ENCODE measurements at regions not wholly inside any gene's neighbourhood (a gene's known extent, or its start where the extent isn't known, plus 50 kb on each side); places are given as distances from the start of the nearest gene placed in this dataset.

DNA sequence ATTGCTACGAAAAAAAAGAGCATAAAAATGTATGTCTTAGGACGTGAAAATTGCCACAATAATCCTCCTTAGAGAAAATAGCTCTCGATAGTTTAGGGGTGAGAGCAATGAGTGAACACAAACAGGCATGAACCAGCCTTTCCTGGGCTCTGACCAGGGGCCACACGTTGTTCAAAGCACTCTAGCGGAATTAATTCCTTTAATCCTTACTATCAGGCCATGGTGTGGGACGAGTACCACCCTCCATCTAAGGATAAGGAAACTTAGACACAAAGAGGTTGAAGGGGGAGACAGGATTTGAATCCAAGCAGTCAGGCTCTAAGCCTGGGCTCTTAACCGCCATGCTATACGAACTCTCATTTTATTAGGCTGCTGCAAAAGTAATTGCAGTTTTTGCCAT lies 81.9 kb upstream of the CACNA2D3 start:
- intact Hi-C loops (cut with micrococcal nuclease), result no loop called here
- Mint-ChIP-seq H3K27ac (no peak overlapping the region), H3K4me3 (no peak overlapping the region), H3K9me3 (no peaks in the 10 kb centered on the region), H3K27me3 (ENCODE audit: low read depth in 2 of 2) (peaks cover 0 to 1% of the 10 kb centered on the region in 2 donors), H3K4me1 (no peaks in the 10 kb centered on the region), H3K36me3 (no peaks in the 10 kb centered on the region)
- Histone ChIP-seq H3K4me3 (ENCODE audit: low read length) (no peak overlapping the region), H3K36me3 (ENCODE audit: control insufficient read depth, insufficient read depth, low read length) (no peaks in the 10 kb centered on the region), H3K27ac (ENCODE audit: low read length) (no peak overlapping the region), H3K27me3 (ENCODE audit: control insufficient read depth, insufficient read depth, low read length) (no peaks in the 10 kb centered on the region), H3K9me3 (ENCODE audit: control insufficient read depth, insufficient read depth, low read length) (no peaks in the 10 kb centered on the region), H3K4me1 (ENCODE audit: control insufficient read depth, insufficient read depth, low read length) (no peaks in the 10 kb centered on the region)
- ATAC-seq (no peak), DNase-seq (no peak)
- no peak for TF ChIP-seq CTCF (IDR thresholded peaks at IDR 0.05)
- 85% methylated on average over 7 of the region's 8 CpGs for WGBS (ENCODE audit: insufficient coverage)

- Histone ChIP-seq H3K27ac (ENCODE audit: low read length) (no peak overlapping the region), H3K4me3 (ENCODE audit: low read length) (no peak overlapping the region), H3K4me1 (ENCODE audit: control insufficient read depth, insufficient read depth, low read length) (no peaks in the 10 kb centered on the region), H3K27me3 (ENCODE audit: control insufficient read depth, insufficient read depth, low read length) (no peaks in the 10 kb centered on the region), H3K36me3 (ENCODE audit: control insufficient read depth, insufficient read depth, low read length) (no peaks in the 10 kb centered on the region), H3K9me3 (ENCODE audit: control insufficient read depth, insufficient read depth, low read length) (no peaks in the 10 kb centered on the region)
- peaks cover 0 to 9% of the 10 kb centered on the region in 2 donors for H3K27me3 Mint-ChIP-seq (ENCODE audit: low read depth in 2 of 2)
- H3K27ac Mint-ChIP-seq, result no peak overlapping the region
- H3K9me3 Mint-ChIP-seq, result no peaks in the 10 kb centered on the region
- intact Hi-C loops (cut with micrococcal nuclease), result no loop called here
- DNase-seq (no peak), ATAC-seq (no peak)
- H3K4me3 Mint-ChIP-seq, result no peak overlapping the region
- no peaks in the 10 kb centered on the region for H3K36me3 Mint-ChIP-seq
- 83% methylated on average over 4 of the region's 4 CpGs for WGBS (ENCODE audit: insufficient coverage)
- no peaks in the 10 kb centered on the region for H3K4me1 Mint-ChIP-seq
- TF ChIP-seq CTCF (IDR thresholded peaks at IDR 0.05), result no peak
Observed at GRCh38 chr3:54038391-54038790, 84.0 kb upstream of the CACNA2D3 start.

DNA sequence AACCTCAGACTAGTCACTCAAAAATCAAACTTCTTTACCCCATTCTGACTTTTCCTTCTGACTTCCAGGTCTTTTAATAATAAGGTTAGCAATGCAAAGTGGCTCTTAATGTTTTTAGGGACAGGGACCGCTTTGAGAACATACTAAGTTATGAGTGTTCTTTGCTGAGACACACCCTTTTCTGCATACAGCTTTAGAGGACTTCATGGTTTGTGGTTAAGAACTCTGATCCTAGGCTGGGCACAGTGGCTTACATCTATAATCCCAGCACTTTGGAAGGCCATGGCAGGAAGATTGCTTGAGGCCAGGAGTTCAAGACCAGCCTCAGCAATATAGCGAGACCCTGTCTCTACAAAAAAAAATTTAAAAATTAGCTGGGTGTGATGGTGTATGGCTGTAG lies 85.8 kb upstream of the CACNA2D3 start:
- ATAC-seq (no peak), DNase-seq (no peak)
- Histone ChIP-seq H3K36me3 (ENCODE audit: control insufficient read depth, insufficient read depth, low read length) (no peaks in the 10 kb centered on the region), H3K27me3 (ENCODE audit: control insufficient read depth, insufficient read depth, low read length) (no peaks in the 10 kb centered on the region), H3K4me3 (ENCODE audit: low read length) (no peak overlapping the region), H3K27ac (ENCODE audit: low read length) (no peak overlapping the region), H3K4me1 (ENCODE audit: control insufficient read depth, insufficient read depth, low read length) (no peaks in the 10 kb centered on the region), H3K9me3 (ENCODE audit: control insufficient read depth, insufficient read depth, low read length) (no peaks in the 10 kb centered on the region)
- Mint-ChIP-seq H3K27ac (no peak overlapping the region), H3K4me3 (no peak overlapping the region), H3K4me1 (no peaks in the 10 kb centered on the region), H3K9me3 (no peaks in the 10 kb centered on the region), H3K36me3 (no peaks in the 10 kb centered on the region), H3K27me3 (ENCODE audit: low read depth in 2 of 2) (peaks cover 0 to 9% of the 10 kb centered on the region in 2 donors)
- TF ChIP-seq CTCF (IDR thresholded peaks at IDR 0.05), result no peak
- 93% methylated on average over 2 of the region's 2 CpGs for WGBS (ENCODE audit: insufficient coverage)
- intact Hi-C loops (cut with micrococcal nuclease), result no loop called here

DNA sequence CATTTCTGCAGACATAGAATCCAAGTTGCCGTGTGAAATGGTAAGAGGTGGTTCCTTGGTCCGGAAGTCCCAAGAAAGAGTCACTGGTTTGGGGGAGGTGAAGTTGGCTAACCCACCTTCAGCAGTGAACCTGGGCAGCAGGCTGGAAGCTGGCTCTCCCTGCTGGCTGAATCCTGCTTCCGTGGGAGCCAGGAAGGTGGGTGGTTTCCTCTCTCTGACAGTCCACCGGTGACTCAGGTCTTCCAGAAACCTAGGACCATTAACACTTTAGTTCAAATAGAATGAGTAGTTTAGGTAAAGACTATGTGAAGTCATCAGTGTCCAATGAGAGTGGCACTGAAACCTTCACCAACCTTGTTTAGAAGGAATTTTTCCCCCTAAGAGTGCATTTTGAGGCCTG lies 87.4 kb upstream of the CACNA2D3 start:
- WGBS (ENCODE audit: insufficient coverage), result 83% methylated on average over 3 of the region's 4 CpGs
- Mint-ChIP-seq H3K9me3 (no peaks in the 10 kb centered on the region), H3K4me3 (no peak overlapping the region), H3K27ac (no peak overlapping the region), H3K4me1 (no peaks in the 10 kb centered on the region), H3K27me3 (ENCODE audit: low read depth in 2 of 2) (peaks cover 0 to 9% of the 10 kb centered on the region in 2 donors), H3K36me3 (no peaks in the 10 kb centered on the region)
- intact Hi-C loops (cut with micrococcal nuclease), result no loop called here
- DNase-seq (no peak), ATAC-seq (no peak)
- Histone ChIP-seq H3K4me1 (ENCODE audit: control insufficient read depth, insufficient read depth, low read length) (no peaks in the 10 kb centered on the region), H3K4me3 (ENCODE audit: low read length) (no peak overlapping the region), H3K27me3 (ENCODE audit: control insufficient read depth, insufficient read depth, low read length) (no peaks in the 10 kb centered on the region), H3K9me3 (ENCODE audit: control insufficient read depth, insufficient read depth, low read length) (no peaks in the 10 kb centered on the region), H3K27ac (ENCODE audit: low read length) (no peak overlapping the region), H3K36me3 (ENCODE audit: control insufficient read depth, insufficient read depth, low read length) (no peaks in the 10 kb centered on the region)
- TF ChIP-seq CTCF (IDR thresholded peaks at IDR 0.05), result no peak

Data from natural killer cell (primary cell).